ENCODE measurements at regions not wholly inside any gene's neighbourhood (a gene's known extent, or its start where the extent isn't known, plus 50 kb on each side); places are given as distances from the start of the nearest gene placed in this dataset.
"Not testable (repeated sequence)": the region's sequence is repeated elsewhere in the genome, so short reads cannot be mapped to it uniquely, and the experiment has no call there.

DNA sequence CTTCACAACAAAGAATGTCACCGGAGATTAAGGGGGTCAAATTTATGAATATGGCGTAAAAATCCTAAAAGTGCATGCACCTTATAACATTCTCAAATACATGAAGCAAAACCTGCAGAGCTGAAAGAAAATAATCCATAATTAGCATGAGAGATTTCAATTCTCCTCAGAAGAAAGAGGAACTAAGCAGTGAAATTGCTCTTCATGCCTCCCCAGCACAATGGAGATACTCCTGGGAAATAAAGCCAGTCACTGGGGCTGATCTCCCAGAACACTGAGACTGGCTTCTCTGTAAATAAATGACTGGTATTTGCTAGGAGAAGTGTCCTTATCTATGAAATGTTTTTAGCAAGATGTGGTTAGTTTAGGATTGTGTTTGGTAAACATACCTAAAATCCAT is 68.1 kb downstream of the GOLGA6L6 start:
- not testable (repeated sequence) for H3K27ac Mint-ChIP-seq, H3K4me1 Mint-ChIP-seq, H3K27me3 Mint-ChIP-seq, H3K4me3 Mint-ChIP-seq, H3K36me3 Mint-ChIP-seq, H3K9me3 Mint-ChIP-seq

- H3K9me3 Mint-ChIP-seq, H3K4me1 Mint-ChIP-seq, H3K27me3 Mint-ChIP-seq: not testable (repeated sequence)
Observed at GRCh38 chr15:20472983-20473382, 68.6 kb downstream of the GOLGA6L6 start.

GRCh38 chr15:20470810-20471209 is 70.8 kb downstream of the GOLGA6L6 start:
- not testable (repeated sequence) for H3K27ac Mint-ChIP-seq, H3K4me1 Mint-ChIP-seq, H3K36me3 Mint-ChIP-seq, H3K9me3 Mint-ChIP-seq, H3K4me3 Mint-ChIP-seq, H3K27me3 Mint-ChIP-seq

More at GRCh38 chr15:20472983-20473382, 68.6 kb downstream of the GOLGA6L6 start:
- not testable (repeated sequence) for H3K36me3 Mint-ChIP-seq, H3K4me3 Mint-ChIP-seq, H3K27ac Mint-ChIP-seq

- H3K27me3 Mint-ChIP-seq, H3K27ac Mint-ChIP-seq, H3K9me3 Mint-ChIP-seq, H3K4me1 Mint-ChIP-seq, H3K4me3 Mint-ChIP-seq, H3K36me3 Mint-ChIP-seq: not testable (repeated sequence)
Observed at GRCh38 chr15:20441138-20441537, 100.5 kb downstream of the GOLGA6L6 start.

GRCh38 chr15:20440390-20440789 is 101.2 kb downstream of the GOLGA6L6 start:
- not testable (repeated sequence) for H3K4me3 Mint-ChIP-seq, H3K4me1 Mint-ChIP-seq, H3K9me3 Mint-ChIP-seq, H3K27me3 Mint-ChIP-seq, H3K27ac Mint-ChIP-seq, H3K36me3 Mint-ChIP-seq

GRCh38 chr15:20439111-20439510 is 102.5 kb downstream of the GOLGA6L6 start:
- not testable (repeated sequence) for H3K36me3 Mint-ChIP-seq, H3K4me1 Mint-ChIP-seq, H3K4me3 Mint-ChIP-seq, H3K9me3 Mint-ChIP-seq, H3K27ac Mint-ChIP-seq, H3K27me3 Mint-ChIP-seq

DNA sequence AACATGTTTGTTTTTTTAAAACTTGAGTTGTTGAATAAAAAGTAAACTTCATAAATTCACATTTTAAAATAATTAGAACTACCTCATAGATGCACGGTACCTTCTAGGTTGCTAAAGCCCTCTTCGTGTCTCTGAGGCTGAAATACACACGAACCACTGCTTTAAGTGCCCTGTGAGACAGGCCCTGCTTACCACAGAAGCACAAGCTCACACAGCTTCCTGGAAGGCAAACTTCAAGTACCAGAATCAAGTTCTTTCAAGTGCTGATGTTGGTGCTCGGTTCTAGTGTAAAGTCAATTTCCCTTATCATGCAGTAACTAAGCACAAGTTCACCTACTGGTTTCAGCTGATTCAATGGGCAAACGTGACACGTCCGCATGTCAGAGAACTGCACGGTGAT is 103.3 kb downstream of the GOLGA6L6 start:
- H3K36me3 Mint-ChIP-seq, H3K4me1 Mint-ChIP-seq, H3K27me3 Mint-ChIP-seq, H3K4me3 Mint-ChIP-seq, H3K27ac Mint-ChIP-seq, H3K9me3 Mint-ChIP-seq: not testable (repeated sequence)

GRCh38 chr15:20433468-20433867 is 108.1 kb downstream of the GOLGA6L6 start:
- H3K27me3 Mint-ChIP-seq, H3K36me3 Mint-ChIP-seq, H3K4me1 Mint-ChIP-seq, H3K4me3 Mint-ChIP-seq, H3K27ac Mint-ChIP-seq, H3K9me3 Mint-ChIP-seq: not testable (repeated sequence)

- H3K27me3 Mint-ChIP-seq, H3K4me3 Mint-ChIP-seq, H3K36me3 Mint-ChIP-seq, H3K9me3 Mint-ChIP-seq, H3K4me1 Mint-ChIP-seq, H3K27ac Mint-ChIP-seq: not testable (repeated sequence)
Observed at GRCh38 chr15:20430495-20430894, 111.1 kb downstream of the GOLGA6L6 start.

DNA sequence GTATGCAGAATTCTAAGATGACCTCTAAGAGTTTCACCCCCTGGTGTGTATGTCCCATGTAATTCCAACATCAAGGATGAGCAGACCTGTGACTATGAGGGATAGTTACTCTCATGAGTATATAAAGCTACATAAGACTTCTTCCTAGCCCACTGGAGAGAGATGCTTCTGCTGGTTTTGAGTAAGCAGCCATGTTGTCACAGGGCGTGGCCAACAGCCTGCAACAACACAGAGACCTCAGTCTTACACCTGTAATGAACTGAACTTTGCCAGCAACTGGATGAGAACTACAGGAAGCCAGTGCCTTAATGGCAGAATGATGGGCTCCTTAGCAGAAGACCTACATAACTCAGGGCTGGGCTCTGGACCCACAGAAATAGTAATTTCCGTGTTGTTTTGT is 120.9 kb downstream of the GOLGA6L6 start:
- H3K36me3 Mint-ChIP-seq, H3K4me3 Mint-ChIP-seq, H3K4me1 Mint-ChIP-seq, H3K27ac Mint-ChIP-seq, H3K27me3 Mint-ChIP-seq, H3K9me3 Mint-ChIP-seq: not testable (repeated sequence)

DNA sequence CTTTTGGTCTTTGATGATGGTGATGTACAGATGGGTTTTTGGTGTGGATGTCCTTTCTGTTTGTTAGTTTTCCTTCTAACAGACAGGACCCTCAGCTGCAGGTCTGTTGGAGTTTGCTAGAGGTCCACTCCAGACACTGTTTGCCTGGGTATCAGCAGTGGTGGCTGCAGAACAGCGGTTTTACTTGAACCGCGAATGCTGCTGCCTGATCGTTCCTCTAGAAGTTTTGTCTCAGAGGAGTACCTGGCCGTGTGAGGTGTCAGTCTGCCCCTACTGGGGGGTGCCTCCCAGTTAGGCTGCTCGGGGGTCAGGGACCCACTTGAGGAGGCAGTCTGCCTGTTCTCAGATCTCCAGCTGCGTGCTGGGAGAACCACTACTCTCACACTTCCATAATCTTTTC is 125.0 kb downstream of the GOLGA6L6 start:
- not testable (repeated sequence) for H3K4me1 Mint-ChIP-seq, H3K36me3 Mint-ChIP-seq, H3K27ac Mint-ChIP-seq, H3K4me3 Mint-ChIP-seq, H3K27me3 Mint-ChIP-seq
- H3K9me3 Mint-ChIP-seq: peaks cover 5 to 14% (median 6%) of the 10 kb centered on the region in 3 donors

DNA sequence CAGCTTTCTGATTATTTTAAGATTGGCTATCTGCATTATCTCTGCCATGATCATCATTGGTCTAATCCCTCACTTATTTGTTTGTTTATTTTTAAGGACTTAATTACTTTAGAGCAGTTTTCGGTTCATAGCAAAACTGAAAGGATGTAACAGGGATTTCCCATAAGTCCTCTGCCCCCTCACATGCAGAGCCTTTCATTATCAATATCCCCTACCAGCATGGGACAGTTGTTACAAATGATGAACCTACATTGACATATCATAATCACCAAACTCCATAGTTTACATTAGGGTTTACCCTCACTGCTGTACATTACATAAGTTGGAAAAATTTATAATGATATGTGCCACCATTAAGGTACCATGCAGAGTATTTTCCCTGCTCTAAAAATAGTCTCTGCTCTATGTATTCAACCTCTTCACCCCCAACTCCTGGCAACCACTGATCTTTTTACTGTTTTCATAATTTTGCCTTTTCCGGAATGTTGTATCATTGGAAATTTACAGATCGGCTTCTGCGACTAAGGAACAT is 131.9 kb downstream of the GOLGA6L6 start:
- H3K4me3 Mint-ChIP-seq, H3K36me3 Mint-ChIP-seq, H3K27ac Mint-ChIP-seq, H3K9me3 Mint-ChIP-seq, H3K4me1 Mint-ChIP-seq, H3K27me3 Mint-ChIP-seq: not testable (repeated sequence)

GRCh38 chr15:20409247-20409646 is 132.4 kb downstream of the GOLGA6L6 start:
- H3K4me1 Mint-ChIP-seq: no peaks in the 10 kb centered on the region
- no peaks in the 10 kb centered on the region for H3K36me3 Mint-ChIP-seq
- no peak overlapping the region for H3K27ac Mint-ChIP-seq
- H3K4me3 Mint-ChIP-seq: no peak overlapping the region
- H3K27me3 Mint-ChIP-seq: no peaks in the 10 kb centered on the region
- peaks cover under 1 to 6% (median 3%) of the 10 kb centered on the region in 3 donors for H3K9me3 Mint-ChIP-seq

DNA sequence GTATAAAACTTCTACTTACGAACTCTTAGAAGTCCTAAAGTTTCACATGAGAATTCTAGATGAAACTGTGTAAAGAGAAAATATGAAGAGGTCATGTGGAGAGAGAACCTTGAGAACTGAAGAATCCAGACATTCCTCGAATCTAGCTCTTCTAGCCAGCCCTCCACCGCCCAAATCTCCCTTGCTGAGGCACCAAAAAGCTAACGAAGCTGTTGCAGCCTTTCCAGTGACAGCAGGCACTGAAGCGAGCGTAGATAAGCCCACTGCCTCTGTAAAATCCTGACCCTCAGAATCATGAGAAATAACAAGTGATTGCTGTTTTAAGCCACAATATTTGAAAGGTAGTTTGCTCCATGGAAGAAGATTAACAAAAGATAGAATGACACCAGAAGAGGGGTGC is 134.0 kb downstream of the GOLGA6L6 start:
- Mint-ChIP-seq H3K4me1 (no peaks in the 10 kb centered on the region), H3K9me3 (peaks cover 0 to 3% (median 2%) of the 10 kb centered on the region in 3 donors), H3K27me3 (no peaks in the 10 kb centered on the region), H3K36me3 (no peaks in the 10 kb centered on the region), H3K4me3 (no peak overlapping the region), H3K27ac (no peak overlapping the region)

DNA sequence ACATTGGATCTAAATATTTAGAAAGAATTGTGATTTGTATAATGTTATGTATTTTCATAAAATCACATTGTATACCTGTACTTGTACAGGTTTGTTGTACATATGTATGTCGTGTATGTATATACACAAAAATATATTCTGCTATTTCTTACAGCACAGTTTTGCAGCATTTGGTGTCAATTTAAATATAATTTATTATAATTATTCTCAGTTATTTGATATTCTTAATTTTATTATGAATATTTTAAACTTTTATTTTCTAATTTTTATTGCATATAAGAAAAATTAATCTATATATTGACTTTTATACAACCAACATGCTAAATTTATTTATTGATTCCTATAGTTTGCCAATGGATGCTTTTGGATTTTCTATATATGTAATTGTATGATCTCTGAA is 137.0 kb downstream of the GOLGA6L6 start:
- not testable (repeated sequence) for H3K9me3 Mint-ChIP-seq, H3K27ac Mint-ChIP-seq, H3K27me3 Mint-ChIP-seq, H3K4me3 Mint-ChIP-seq, H3K36me3 Mint-ChIP-seq, H3K4me1 Mint-ChIP-seq

DNA sequence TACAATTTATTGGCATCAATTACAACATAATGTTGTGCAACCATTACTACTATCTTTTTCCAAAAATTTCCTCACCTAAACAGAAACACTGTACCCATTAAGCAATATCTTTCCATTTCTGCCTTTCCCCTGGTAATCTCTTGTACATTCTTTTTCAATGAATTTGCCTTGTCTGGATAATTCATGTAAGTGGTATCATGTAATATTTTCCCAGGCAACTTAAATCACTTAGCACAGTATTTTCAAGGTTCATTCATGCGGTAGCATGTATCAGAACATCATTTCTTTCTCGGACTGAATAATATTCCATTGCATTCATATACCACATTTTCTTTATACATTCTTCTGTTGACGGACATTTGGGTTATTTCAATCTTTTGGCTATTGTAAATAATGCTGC is 139.0 kb downstream of the GOLGA6L6 start:
- not testable (repeated sequence) for H3K9me3 Mint-ChIP-seq, H3K27me3 Mint-ChIP-seq, H3K36me3 Mint-ChIP-seq

GRCh38 chr15:20401058-20401457 is 140.5 kb downstream of the GOLGA6L6 start:
- not testable (repeated sequence) for H3K4me1 Mint-ChIP-seq, H3K27me3 Mint-ChIP-seq, H3K9me3 Mint-ChIP-seq, H3K4me3 Mint-ChIP-seq, H3K27ac Mint-ChIP-seq, H3K36me3 Mint-ChIP-seq

More for the DNA sequence above, 139.0 kb downstream of the GOLGA6L6 start:
- H3K4me3 Mint-ChIP-seq, H3K27ac Mint-ChIP-seq, H3K4me1 Mint-ChIP-seq: not testable (repeated sequence)
